T-helper 2 cell treated with Interferon-gamma antibody and Interleukin-4, amounts not matched to agents 5 μg/mL and 100 μg/mL, for 36 hours (primary cell): ENCODE measurements at regions not wholly inside any gene's neighbourhood (a gene's known extent, or its start where the extent isn't known, plus 50 kb on each side); places are given as distances from the start of the nearest gene placed in this dataset.
"Not testable (repeated sequence)": the region's sequence is repeated elsewhere in the genome, so short reads cannot be mapped to it uniquely, and the experiment has no call there.

Experiments
- DNase-seq: peaks from one replicate; pipeline ENCODE4 v3.0.0; 2021; ENCODE audit warnings: low spot score
- H3K27ac Mint-ChIP-seq: one replicate; pipeline ENCODE4 v1.8.0; 2021; ENCODE audit warnings: mild to moderate bottlenecking, mixed read lengths
- H3K27me3 Mint-ChIP-seq: one replicate; pipeline ENCODE4 v1.8.0; 2021; ENCODE audit warnings: low read depth, mixed read lengths
- H3K36me3 Mint-ChIP-seq: one replicate; pipeline ENCODE4 v1.8.0; 2021; ENCODE audit warnings: low read depth, mixed read lengths
- H3K4me1 Mint-ChIP-seq: one replicate; pipeline ENCODE4 v1.8.0; 2021; ENCODE audit warnings: low read depth, mixed read lengths
- H3K4me3 Mint-ChIP-seq: one replicate; pipeline ENCODE4 v1.8.0; 2022; ENCODE audit warnings: mild to moderate bottlenecking, moderate library complexity, mixed read lengths
- H3K9me3 Mint-ChIP-seq: one replicate; pipeline ENCODE4 v1.8.0; 2021; ENCODE audit warnings: mixed read lengths

DNA sequence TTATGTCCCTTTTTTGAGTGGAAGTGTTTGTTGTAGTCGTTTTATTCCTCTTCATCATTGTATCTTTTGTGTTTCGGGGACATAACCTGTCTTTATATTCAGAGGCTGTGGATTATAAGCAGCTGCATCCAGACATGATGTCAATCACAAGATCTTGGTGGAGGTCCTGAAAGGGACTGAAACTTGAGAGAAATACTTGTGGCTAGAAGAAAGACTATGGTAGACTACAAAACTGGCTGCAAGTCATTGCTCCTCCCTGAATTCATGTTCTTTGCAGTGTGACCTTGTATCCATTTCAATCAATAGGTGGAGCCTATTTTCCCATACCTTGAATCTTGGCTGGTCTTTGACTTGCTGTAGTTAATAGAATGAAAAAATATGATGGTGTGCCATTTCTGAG, 442.4 kb upstream of the PLXNA2 start:
- H3K9me3 Mint-ChIP-seq, result no peaks in the 10 kb centered on the region
- no peak for DNase-seq
- H3K4me1 Mint-ChIP-seq, result no peaks in the 10 kb centered on the region
- no peak overlapping the region for H3K27ac Mint-ChIP-seq
- no peaks in the 10 kb centered on the region for H3K36me3 Mint-ChIP-seq
- H3K27me3 Mint-ChIP-seq, result no peaks in the 10 kb centered on the region
- no peak overlapping the region for H3K4me3 Mint-ChIP-seq

DNA sequence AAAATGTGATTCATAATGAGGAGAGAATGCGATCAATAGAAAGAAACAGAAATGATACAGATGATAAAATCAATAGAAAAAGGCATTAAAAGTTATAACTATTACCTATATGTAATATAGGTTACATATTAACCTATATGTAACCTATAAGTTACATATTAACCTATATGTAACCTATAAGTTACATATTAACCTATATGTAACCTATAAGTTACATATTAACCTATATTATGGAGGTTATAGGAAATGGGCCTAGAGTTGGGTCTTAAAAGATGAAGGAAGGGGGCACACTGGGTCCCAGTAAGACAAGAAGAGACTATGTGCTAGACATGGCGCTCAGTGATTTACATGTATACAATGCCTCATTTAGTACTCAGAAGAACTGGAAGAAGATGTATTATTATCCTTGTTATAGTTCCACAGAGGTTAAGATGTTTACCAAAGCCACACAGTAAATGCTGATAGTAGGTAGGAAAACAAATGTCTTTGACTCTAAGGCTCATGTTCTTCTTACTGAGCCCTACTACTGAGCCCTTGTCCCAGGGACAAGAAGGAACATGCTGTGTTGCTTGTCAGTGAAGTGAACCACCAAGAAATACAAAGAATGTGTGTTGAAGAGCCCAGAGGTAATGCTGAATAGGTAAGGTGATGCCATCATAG, 444.6 kb upstream of the PLXNA2 start:
- DNase-seq, result no peak
- no peaks in the 10 kb centered on the region for H3K36me3 Mint-ChIP-seq
- H3K9me3 Mint-ChIP-seq, result no peaks in the 10 kb centered on the region
- no peak overlapping the region for H3K4me3 Mint-ChIP-seq
- no peak overlapping the region for H3K27ac Mint-ChIP-seq
- no peaks in the 10 kb centered on the region for H3K4me1 Mint-ChIP-seq
- no peaks in the 10 kb centered on the region for H3K27me3 Mint-ChIP-seq

DNA sequence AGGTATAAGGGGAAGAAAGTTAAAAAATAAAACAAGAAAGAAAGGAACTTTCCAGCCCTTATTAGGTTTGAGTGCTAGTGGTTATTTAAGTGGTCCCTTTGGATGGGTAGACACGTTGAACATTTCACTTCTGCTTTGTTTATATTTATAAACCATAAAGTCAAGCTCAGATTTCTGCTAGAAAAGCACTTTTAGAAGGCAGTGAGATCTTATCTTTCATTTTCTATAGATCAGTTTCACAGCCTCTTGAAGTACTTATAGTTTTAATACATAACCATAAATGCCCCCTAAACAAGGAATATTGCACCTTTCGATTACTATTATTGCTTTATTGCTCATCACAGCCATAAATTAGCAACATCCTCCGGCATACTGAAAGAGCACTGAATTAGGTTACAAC, 446.8 kb upstream of the PLXNA2 start:
- no peaks in the 10 kb centered on the region for H3K4me1 Mint-ChIP-seq
- H3K4me3 Mint-ChIP-seq, result no peak overlapping the region
- H3K27ac Mint-ChIP-seq, result no peak overlapping the region

DNA sequence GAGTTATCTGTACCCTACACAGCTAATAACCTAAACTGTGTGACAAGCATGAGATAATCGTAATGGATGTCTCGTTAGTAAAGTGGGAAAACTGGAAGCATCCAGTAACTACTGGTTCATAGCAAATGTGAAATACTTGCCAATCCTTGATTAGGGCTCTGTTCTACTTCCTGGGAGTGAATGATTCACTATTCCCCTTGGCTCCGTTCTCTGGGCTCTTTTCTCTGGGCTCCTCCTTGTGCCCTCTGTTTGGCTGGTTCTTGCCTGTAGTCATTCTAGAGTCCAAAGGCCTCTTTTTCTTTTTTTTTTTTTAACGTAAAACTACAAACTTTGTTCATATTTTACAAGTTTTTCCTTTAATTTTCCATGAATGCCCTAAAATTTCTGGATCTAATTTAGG, 465.8 kb upstream of the PLXNA2 start:
- H3K36me3 Mint-ChIP-seq, result no peaks in the 10 kb centered on the region
- no peak overlapping the region for H3K4me3 Mint-ChIP-seq
- H3K27me3 Mint-ChIP-seq, result no peaks in the 10 kb centered on the region
- H3K9me3 Mint-ChIP-seq, result no peaks in the 10 kb centered on the region
- no peak for DNase-seq
- H3K4me1 Mint-ChIP-seq, result no peaks in the 10 kb centered on the region
- H3K27ac Mint-ChIP-seq, result no peak overlapping the region

More for the DNA sequence above, 446.8 kb upstream of the PLXNA2 start:
- H3K27me3 Mint-ChIP-seq, result no peaks in the 10 kb centered on the region
- H3K9me3 Mint-ChIP-seq, result no peaks in the 10 kb centered on the region
- no peak for DNase-seq
- H3K36me3 Mint-ChIP-seq, result no peaks in the 10 kb centered on the region

DNA sequence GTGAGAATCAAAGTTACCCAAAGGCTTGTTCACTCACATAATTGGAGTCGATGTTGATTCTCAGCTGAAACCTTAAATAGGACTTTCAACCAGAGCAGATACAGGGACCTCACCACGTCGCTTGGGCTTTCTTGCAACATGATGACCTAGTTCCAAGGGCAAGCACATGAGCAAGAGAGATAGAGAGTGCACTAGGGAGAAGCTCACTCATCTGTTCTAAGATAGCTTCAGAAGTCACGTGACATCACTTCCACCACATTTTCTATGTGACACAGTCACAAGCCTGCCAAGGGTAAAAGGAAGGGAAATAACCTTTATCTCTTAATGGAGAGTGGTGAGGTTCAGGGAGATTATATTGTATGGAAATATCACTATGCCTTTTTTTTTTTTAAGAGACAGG, 470.1 kb upstream of the PLXNA2 start:
- H3K9me3 Mint-ChIP-seq, result no peaks in the 10 kb centered on the region
- H3K4me3 Mint-ChIP-seq, result no peak overlapping the region
- no peaks in the 10 kb centered on the region for H3K4me1 Mint-ChIP-seq
- H3K27me3 Mint-ChIP-seq, result no peaks in the 10 kb centered on the region
- no peak for DNase-seq
- H3K27ac Mint-ChIP-seq, result no peak overlapping the region
- H3K36me3 Mint-ChIP-seq, result no peaks in the 10 kb centered on the region

DNA sequence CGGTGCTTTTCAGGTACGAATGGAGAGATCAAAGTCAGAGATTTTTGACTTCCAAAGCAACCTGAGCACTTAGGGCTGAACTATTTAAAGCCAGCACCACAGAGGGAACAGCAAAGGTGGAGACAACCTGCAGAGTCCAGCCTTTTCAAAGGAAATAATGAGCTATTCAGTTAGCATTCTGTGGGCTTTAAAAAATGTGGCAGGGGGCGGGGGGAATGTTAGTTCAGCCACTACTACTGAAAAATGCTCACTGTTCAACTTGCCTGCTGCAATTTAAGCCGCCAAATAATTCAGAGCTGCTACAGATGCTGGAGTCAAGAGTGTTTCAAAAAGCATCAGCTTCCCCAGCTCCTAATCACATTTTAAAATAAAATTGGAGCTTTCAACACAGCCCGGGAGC, 473.3 kb upstream of the PLXNA2 start:
- no peaks in the 10 kb centered on the region for H3K36me3 Mint-ChIP-seq
- no peak overlapping the region for H3K4me3 Mint-ChIP-seq
- peaks cover 18% of the 10 kb centered on the region for H3K9me3 Mint-ChIP-seq
- H3K27me3 Mint-ChIP-seq, result no peaks in the 10 kb centered on the region
- H3K4me1 Mint-ChIP-seq, result no peaks in the 10 kb centered on the region
- no peak overlapping the region for H3K27ac Mint-ChIP-seq
- DNase-seq, result no peak

DNA sequence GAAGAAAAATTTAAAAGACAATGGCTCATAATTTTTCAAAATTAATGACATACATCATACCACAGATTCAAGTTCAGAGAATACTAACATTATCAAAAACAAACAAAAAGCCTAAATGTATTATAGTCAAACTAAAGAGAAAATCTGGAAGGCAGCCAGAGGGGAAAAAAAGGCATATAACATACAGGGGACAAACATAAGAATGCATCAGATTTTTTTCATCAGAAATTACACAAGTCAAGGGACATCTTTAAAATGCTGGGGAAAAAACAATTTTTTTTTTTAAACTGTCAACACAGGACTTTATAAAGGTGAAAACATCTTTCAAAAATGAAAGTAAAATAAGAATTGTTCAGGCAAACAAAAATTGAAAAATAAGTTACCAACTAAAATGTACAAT, 478.4 kb upstream of the PLXNA2 start:
- no peak for DNase-seq
- H3K36me3 Mint-ChIP-seq, result no peaks in the 10 kb centered on the region
- no peak overlapping the region for H3K4me3 Mint-ChIP-seq
- H3K9me3 Mint-ChIP-seq, result peaks cover 20% of the 10 kb centered on the region
- no peaks in the 10 kb centered on the region for H3K27me3 Mint-ChIP-seq
- H3K4me1 Mint-ChIP-seq, result no peaks in the 10 kb centered on the region
- no peak overlapping the region for H3K27ac Mint-ChIP-seq

DNA sequence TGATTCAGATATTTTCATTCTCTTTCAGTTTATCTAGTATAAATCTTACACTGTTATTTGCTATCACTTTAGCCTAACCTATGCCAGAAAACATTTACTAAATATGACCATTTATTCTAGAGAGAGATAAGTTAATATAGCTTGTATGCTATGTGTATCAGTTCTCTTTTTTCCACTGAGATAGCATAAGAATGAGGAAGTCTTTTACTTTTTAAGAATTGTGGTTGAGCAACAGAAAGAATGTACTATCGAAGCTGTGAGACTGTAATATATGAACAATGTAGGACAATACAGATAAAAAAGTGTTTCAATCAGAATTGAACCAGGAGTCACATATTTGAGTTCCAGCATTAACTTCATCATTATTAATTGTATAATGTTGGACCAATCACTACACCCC, 479.9 kb upstream of the PLXNA2 start:
- Mint-ChIP-seq H3K4me1 (no peaks in the 10 kb centered on the region), H3K27ac (no peak overlapping the region), H3K4me3 (no peak overlapping the region), H3K9me3 (peaks cover 20% of the 10 kb centered on the region), H3K27me3 (no peaks in the 10 kb centered on the region), H3K36me3 (no peaks in the 10 kb centered on the region)
- DNase-seq, result no peak

DNA sequence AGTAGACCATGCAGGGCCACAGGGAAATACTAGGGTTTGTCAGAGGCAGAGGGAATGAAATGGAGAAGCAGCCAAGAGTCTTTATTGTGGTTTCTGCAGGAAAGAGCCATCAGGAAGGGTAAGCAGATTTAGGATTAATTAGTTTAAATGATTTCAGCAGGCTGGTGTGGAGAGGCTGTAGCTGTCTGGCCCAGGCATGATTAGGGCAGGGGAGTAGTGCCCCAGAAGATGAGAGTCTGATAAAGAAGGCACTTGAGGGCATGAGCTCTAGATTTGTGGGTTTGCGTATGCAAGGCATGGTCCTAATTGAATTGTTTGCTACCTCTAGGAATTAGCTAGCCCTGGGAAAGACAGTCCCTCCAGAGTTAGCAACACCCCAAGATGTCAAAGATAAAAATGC, 484.6 kb upstream of the PLXNA2 start:
- DNase-seq, result no peak
- H3K36me3 Mint-ChIP-seq, result no peaks in the 10 kb centered on the region
- peaks cover 6% of the 10 kb centered on the region for H3K4me1 Mint-ChIP-seq
- H3K27ac Mint-ChIP-seq, result no peak overlapping the region
- H3K9me3 Mint-ChIP-seq, result no peaks in the 10 kb centered on the region
- peaks cover 5% of the 10 kb centered on the region for H3K27me3 Mint-ChIP-seq
- H3K4me3 Mint-ChIP-seq, result no peak overlapping the region

DNA sequence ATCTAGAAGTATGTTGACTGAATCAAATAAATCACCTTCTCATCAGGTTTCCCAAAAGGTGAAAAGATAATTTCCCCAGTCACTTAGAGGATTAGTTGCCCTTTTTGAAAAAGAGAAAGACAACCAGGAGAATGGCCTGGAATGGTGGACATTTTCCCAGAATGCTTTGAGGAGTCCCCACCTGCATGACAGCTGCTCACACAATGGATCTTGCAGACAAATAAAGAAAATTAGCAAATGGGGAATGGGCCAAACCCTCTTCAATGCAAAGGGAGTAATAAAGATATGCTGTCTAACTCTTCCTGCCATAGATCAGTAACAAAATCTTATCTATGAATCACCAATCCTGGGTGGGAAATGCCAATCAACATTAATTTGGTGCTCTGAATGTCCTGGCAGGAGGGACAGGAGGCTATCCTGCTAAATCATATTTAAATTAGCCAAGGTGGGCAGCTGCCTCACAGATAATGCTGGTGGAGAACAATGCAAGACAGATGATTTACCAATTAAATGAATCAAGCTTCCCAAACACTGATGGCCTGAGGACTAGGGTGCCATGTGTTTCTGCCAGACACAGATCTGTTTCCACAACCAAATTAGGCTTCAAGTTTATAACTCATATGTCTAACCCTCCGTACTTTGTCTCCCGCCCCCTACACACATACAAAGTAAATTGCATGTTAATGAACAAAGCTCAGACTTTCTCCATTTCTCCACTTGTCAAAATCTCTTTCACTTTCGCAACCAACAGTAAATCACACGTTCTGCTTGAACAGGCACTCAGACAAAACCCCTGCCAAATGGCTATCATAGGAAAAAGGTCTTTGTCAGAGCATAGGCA, 488.0 kb upstream of the PLXNA2 start:
- no peak for DNase-seq
- no peaks in the 10 kb centered on the region for H3K36me3 Mint-ChIP-seq
- no peak overlapping the region for H3K27ac Mint-ChIP-seq

DNA sequence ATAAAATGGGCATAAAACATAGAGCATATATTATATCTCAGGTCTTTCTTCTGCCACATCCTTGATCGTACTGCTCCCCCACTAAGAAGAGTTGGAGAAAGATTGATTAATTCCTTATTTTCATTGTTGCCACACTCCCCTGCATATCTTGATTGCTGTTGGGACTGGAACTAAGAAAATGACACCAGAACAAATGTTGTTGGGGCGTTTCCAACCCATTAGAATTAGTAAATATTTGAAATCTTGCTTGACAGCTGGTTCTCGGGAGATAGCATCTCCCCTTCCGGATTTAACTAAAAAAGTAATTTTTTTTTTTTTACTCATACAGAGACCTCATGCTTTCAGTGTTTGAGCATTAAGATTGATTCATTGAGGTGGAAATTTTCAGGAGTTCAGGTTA, 493.0 kb upstream of the PLXNA2 start:
- H3K9me3 Mint-ChIP-seq, result no peaks in the 10 kb centered on the region
- H3K27me3 Mint-ChIP-seq, result peaks cover 5% of the 10 kb centered on the region
- no peak overlapping the region for H3K27ac Mint-ChIP-seq
- H3K4me1 Mint-ChIP-seq, result peaks cover 6% of the 10 kb centered on the region
- H3K36me3 Mint-ChIP-seq, result no peaks in the 10 kb centered on the region
- DNase-seq, result no peak
- no peak overlapping the region for H3K4me3 Mint-ChIP-seq

More for the DNA sequence above, 488.0 kb upstream of the PLXNA2 start:
- no peaks in the 10 kb centered on the region for H3K9me3 Mint-ChIP-seq
- peaks cover 5% of the 10 kb centered on the region for H3K27me3 Mint-ChIP-seq
- H3K4me3 Mint-ChIP-seq, result peak overlapping the region; percentile 12
- peaks cover 6% of the 10 kb centered on the region for H3K4me1 Mint-ChIP-seq

DNA sequence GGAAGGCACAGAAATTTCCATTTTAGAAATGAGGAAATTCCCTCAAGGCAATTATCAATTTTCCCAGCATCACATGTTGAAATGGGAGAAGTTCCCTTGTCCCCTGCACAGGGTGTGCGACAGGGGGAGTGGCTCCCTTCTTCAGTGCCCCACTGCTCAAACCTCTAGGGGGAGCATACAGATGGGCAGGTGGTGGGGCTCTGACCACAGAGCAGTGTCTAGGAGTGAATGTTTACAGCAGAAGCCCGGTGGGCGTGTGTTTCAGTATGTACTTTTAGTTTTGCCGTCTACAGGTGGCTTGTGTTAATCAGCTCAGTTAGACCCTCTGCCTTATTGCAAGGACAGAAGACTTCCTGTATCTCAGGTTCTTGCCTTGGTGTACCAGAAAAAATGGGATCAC, 493.7 kb upstream of the PLXNA2 start:
- H3K27me3 Mint-ChIP-seq, result peaks cover 3% of the 10 kb centered on the region
- H3K9me3 Mint-ChIP-seq, result no peaks in the 10 kb centered on the region
- no peak overlapping the region for H3K4me3 Mint-ChIP-seq
- no peak overlapping the region for H3K27ac Mint-ChIP-seq
- no peak for DNase-seq
- H3K4me1 Mint-ChIP-seq, result peaks cover 2% of the 10 kb centered on the region
- H3K36me3 Mint-ChIP-seq, result no peaks in the 10 kb centered on the region

DNA sequence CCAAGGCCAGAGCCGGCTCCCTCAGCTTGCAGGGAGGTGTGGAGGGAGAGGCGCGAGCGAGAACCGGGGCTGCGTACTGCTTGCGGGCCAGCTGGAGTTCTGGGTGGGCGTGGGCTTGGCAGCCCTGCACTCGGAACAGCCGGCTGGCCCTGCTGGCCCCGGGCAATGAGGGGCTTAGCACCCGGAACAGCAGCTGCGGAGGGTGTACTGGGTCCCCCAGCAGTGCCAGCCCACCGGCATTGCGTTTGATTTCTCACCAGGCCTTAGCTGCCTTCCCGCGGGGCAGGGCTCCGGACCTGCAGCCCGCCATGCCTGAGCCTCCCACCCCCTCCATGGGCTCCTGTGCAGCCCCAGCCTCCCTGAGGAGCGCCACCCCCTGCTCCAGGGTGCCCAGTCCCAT, 495.5 kb upstream of the PLXNA2 start:
- not testable (repeated sequence) for H3K27me3 Mint-ChIP-seq, DNase-seq, H3K9me3 Mint-ChIP-seq, H3K4me1 Mint-ChIP-seq, H3K4me3 Mint-ChIP-seq, H3K36me3 Mint-ChIP-seq, H3K27ac Mint-ChIP-seq

DNA sequence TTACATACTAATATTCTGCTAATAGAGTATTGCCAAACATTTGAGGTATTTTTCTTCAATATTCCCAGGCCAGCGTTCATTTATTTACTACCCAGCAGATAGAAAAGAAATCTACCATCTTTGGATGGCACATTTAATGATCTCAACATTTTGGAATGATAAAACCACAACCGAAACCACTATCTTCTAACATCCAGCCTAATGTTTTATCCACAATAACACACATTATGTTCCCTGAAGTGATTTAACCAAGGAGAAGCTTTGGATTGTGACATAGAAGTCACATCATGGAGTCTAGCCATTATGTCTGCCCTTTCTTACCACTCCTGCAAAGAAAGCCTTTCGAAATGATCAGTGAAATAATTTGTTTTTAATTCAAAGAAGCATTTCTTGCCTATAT, 497.1 kb upstream of the PLXNA2 start:
- Mint-ChIP-seq H3K4me1 (no peaks in the 10 kb centered on the region), H3K36me3 (no peaks in the 10 kb centered on the region), H3K27ac (no peak overlapping the region), H3K4me3 (no peak overlapping the region), H3K9me3 (no peaks in the 10 kb centered on the region), H3K27me3 (no peaks in the 10 kb centered on the region)
- no peak for DNase-seq

DNA sequence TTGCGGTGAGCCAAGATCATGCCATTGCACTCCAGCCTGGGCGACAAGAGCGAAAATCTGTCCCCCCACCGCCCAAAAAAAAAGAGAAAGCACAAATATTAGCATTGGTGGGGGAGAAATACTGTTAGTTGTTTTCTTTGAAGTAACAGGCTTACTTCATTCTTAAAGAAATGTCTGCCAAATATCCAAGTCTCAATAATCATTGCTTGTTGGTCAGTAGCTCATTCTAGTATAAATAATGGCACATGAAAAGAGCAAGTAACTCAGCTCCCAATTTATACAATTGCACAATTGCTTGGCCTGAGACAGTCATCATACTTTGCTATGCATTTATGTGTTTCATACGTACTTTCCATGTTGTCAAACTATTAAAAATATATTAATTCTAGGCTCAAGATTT, 499.2 kb upstream of the PLXNA2 start:
- Mint-ChIP-seq H3K36me3 (no peaks in the 10 kb centered on the region), H3K27ac (no peak overlapping the region), H3K27me3 (no peaks in the 10 kb centered on the region), H3K4me3 (no peak overlapping the region), H3K9me3 (no peaks in the 10 kb centered on the region), H3K4me1 (no peaks in the 10 kb centered on the region)
- DNase-seq, result no peak
